GM19238 (cell line): ENCODE measurements at regions not wholly inside any gene's neighbourhood (a gene's known extent, or its start where the extent isn't known, plus 50 kb on each side); places are given as distances from the start of the nearest gene placed in this dataset.

Experiments
- DNase-seq: peaks from one replicate; pipeline ENCODE4 v3.0.0; 2011; ENCODE audit warnings: low spot score; ENCODE audit not compliant: insufficient read length

- DNase-seq, result no peak
These were observed 517.2 kb downstream of the SHQ1 start for GRCh38 chr3:72331076-72331475.

DNA sequence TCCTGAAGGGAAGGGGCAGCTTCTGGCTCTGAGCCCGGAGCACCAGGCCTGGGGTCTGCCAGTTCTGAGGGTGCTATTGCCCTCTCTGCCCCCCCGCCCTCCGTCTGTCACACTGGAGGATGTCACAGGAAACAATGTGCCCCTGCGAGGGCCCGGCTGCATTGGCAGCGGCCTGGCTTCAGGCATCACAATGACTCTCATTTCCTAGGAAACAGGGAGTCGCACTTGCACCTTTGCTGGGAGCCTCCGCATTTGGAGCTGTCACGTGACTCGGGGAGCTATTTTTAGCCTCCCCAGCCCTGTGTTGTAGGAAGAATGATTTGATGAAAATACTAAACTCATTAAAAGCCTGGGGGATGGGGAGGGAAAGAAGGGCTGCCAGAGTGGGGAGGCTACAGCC lies 518.9 kb downstream of the SHQ1 start:
- DNase-seq, result no peak

GRCh38 chr3:72328755-72329277 lies 519.4 kb downstream of the SHQ1 start:
- DNase-seq, result no peak

DNA sequence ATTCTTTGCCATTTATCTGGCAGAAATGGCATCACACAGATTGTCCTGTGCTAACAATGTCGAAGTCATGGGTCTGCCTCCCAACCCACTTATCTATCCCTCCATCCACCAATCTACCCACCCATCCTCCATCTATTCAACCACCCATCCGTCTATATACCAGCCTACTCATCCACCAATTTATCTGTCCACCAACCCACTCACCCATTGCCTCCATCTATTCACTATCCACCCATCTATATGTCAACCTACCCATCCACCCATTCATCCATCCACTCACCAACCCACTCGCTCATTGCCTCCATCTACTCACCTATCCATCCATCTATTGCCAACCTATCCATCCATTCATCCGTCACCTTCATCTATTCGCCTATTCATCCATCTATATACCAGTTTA lies 521.2 kb downstream of the SHQ1 start:
- DNase-seq, result no peak

GRCh38 chr3:72324253-72324811 lies 523.9 kb downstream of the SHQ1 start:
- no peak for DNase-seq

- DNase-seq, result no peak
These were observed 524.5 kb downstream of the SHQ1 start for GRCh38 chr3:72323773-72324172.

DNA sequence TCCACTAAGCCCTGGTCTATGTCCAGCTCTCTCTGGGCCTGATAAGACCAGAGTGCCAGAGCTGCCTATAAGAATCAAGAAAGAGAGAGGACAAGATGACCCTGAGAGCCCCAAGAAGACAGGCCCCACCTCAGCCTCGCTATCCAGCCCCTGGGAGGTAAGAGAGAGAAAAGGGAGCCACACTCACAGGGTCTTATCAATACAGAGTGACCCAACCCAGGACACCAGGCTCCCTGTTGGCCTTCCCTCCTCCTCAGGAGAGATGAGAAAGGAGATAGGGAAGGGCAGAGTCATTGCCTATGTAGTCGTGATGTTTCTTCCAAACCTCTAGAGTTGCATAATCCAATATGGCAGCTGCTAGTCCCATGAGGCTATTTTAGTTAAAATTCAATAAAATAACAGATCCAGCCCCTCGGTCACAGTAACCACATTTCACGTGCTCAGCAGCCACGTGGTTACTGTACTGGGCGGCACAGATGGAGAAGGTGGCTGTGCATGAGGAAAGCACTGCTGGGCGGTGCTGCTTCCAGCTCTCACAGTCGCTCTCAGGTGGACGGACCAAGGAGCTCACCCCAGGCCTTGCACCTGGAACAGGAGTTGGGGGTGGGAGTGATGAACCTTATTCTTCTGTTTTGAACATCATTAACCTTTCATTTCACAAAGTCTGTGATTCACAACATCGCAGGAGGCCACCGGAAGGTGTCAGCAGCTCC lies 525.8 kb downstream of the SHQ1 start:
- no peak for DNase-seq

GRCh38 chr3:72320955-72321303 lies 527.3 kb downstream of the SHQ1 start:
- DNase-seq, result no peak

DNA sequence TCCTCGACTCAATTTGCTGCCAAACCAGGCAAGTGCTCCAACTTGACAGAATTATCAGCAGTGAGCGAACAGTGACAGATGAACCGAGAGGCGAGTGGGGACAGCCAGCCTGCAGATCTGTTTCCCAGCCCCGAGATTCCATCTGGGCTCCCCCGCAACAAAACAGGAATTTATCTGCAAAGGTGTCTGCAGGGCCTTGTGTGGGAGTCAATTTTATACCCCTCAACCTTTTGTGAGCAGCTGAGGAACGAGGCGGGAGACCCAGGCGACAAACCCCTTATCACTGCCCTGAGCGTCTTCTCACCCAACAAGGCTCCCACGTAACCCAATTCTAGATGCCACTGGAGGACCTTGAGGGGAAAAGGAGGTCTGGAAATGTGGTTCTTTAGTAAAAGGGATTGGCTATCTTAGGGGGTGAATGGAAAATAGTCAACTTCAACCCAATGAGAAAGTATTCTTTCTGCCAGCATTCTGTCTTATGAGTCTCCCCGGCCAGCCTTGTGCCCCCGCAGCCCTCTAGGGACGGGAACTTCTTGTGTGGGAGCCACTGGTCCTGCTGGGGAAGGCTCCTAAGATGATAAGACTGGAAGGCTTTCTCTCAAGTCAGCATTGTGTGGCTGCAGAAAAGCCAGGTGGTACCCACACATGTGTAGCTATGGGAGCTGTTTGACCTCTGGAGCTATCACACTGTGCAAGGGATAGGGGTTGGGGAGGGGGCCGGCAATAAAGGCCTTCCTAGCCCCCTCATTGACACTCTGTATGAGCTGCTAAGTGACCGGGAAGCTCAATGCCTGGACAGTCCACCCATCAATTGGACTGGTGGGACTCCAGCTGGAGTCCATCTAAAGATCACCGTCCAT lies 527.9 kb downstream of the SHQ1 start:
- DNase-seq, result no peak

DNA sequence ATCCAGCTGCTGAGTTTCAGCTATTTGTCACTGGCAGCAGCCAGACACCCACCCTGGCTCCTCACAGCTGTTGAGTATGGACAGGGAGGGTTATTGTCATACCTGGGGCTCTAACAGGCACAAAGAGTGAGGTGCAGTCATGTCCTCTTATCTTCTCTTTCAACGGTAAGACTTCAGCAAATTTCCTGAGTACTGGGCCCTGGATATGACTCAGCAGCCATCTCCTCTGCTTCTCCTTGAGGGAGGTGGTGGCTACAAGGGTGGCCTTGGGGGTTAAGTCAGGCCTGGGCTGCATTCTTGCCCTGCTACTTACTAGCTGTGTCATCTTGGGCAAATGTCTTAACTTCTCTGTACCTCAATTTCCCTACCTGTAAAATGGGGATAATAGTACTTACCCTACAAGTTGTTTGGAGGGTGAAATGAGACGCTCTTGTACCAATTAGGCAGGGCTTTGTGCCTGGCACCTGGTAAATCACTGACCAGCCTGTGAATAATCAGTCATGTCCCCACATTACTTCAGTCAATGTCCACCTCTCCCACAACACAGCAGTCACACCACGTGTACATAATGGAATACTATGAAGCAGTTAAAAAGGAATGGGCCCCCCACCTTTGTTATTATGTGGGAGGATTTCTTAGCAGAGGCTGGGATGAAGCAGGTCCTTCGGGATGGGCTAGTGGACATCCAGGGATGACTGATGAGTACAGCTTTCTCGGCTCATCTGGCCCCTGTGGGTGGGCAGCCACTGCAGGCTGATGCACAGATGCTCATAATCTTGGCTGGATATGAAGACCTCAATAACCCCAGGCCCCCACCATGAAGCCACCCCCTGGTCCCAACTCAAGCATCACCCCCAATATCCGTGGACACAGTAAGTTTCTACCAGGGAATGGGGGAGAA lies 528.8 kb downstream of the SHQ1 start:
- DNase-seq, result no peak

- DNase-seq, result no peak
These were observed 529.6 kb downstream of the SHQ1 start for GRCh38 chr3:72318504-72319193.

DNA sequence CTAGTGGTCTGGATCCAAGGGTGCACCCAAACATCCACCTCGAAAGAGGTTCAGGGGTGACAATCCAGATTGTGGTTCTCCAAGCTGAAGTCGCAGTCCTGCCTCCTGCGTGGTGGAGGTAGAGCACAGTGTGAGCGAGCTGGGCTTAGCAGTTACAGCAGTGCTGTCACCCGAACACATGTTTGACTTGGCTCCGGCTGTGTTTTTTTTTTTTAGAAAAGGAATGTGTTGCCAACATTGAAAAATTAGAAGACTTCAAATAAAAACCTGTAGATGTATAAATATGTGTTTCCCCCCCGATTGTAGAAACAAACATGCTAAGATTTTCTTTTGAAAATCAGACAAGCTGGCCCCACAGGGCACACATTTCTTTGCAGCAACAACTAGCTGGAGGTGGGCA lies 530.8 kb downstream of the SHQ1 start:
- no peak for DNase-seq

- no peak for DNase-seq
These were observed 531.6 kb downstream of the SHQ1 start for GRCh38 chr3:72316501-72317279.

DNA sequence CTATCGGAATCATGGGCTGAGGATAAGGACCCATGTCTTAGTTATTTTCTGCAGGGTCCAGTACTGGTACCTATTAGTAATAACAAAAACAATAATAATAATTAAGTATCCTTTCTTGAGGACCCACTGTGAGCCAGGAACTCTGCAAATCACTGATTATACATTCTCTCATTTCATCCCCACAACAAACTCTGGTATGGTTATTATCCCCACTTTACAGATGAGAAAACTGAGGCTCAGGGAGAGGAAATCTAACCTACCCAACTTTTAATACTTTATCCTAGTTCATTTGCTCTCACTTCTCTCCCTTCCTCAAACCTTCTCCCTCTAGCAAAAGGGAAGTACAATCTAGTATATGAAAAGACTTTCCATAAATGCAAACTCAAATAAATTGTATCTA lies 528.4 kb upstream of the PROK2 start:
- no peak for DNase-seq

GRCh38 chr3:72312339-72312738 lies 527.4 kb upstream of the PROK2 start:
- no peak for DNase-seq

DNA sequence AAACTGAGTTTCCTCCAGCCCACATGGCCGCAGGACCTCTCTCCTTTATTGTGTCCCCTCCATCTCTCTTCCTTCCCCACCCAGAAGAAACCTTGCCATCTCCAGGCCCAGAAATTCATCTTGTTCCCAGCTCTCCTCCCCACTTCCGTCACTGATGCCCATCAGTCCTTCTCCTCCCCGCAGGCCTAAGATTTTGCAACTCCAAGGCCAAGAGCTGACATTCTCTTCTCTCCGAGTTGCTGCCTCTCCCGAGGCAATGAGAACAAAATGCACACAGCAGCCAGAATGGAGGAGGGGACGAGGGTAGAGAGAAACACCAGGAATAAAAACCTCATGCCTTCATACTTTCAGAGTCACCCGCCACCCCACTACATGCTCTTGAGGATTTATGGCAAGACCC lies 526.5 kb upstream of the PROK2 start:
- DNase-seq, result no peak

- DNase-seq, result peak; percentile 80
These were observed 525.8 kb upstream of the PROK2 start for GRCh38 chr3:72310419-72311380.

GRCh38 chr3:72309661-72310418 lies 524.9 kb upstream of the PROK2 start:
- no peak for DNase-seq
